HL-60 (cell line): ENCODE measurements at regions not wholly inside any gene's neighbourhood (a gene's known extent, or its start where the extent isn't known, plus 50 kb on each side); places are given as distances from the start of the nearest gene placed in this dataset.

Experiments used
- DNase-seq, 2 experiments: peaks; one replicate each; pipeline ENCODE4 v3.0.0-alpha.2; 2010 to 2020; ENCODE audit warnings: low read depth in 1 of 2, low spot score in 1 of 2
- H3K27ac ChIP-seq: fragments of 250-450 bp; sonication (Bioruptor Pico); replicated peaks from 2 replicates; pipeline ENCODE4 v1.5.1; 2020; ENCODE audit warnings: mild to moderate bottlenecking, moderate library complexity
- H3K27me3 ChIP-seq: fragments of 250-450 bp; sonication (Bioruptor Pico); 2 replicates; pipeline ENCODE4 v1.5.1; 2021; ENCODE audit warnings: mild to moderate bottlenecking, moderate library complexity; ENCODE audit not compliant: insufficient read depth, poor library complexity, severe bottlenecking
- H3K4me3 ChIP-seq: replicated peaks from 2 replicates; pipeline ENCODE4 v1.5.1; 2011; ENCODE audit warnings: mild to moderate bottlenecking, control low read depth, low read length; ENCODE audit not compliant: insufficient read depth
- CTCF ChIP-seq: IDR thresholded peaks from one replicate; pipeline ENCODE4 v1.5.1; 2011; ENCODE audit warnings: low read length, control low read depth, inconsistent platforms; ENCODE audit not compliant: insufficient read depth
- GABPA ChIP-seq: IDR thresholded peaks from 2 replicates; pipeline ENCODE4 v1.6.1; 2012; ENCODE audit warnings: low read depth
- POLR2AphosphoS5 ChIP-seq: IDR thresholded peaks from 2 replicates; pipeline ENCODE4 v1.6.1; 2012; ENCODE audit warnings: low read depth
- REST ChIP-seq: IDR thresholded peaks from 2 replicates; pipeline ENCODE4 v1.6.1; 2012; ENCODE audit warnings: low read depth; ENCODE audit not compliant: insufficient replicate concordance
- SPI1 ChIP-seq: IDR thresholded peaks from 2 replicates; pipeline ENCODE4 v1.6.1; 2012; ENCODE audit warnings: low read depth, mild to moderate bottlenecking, borderline replicate concordance

- no peak for DNase-seq
- no peaks in the 10 kb centered on the region for H3K27me3 ChIP-seq
- TF ChIP-seq CTCF (no peak), GABPA (no peak), REST (no peak)
- no peak overlapping the region for H3K27ac ChIP-seq
- H3K4me3 ChIP-seq = no peak overlapping the region
Observed at GRCh38 chr2:61664190-61664589, 126.0 kb upstream of the XPO1 start.

- TF ChIP-seq POLR2AphosphoS5 (no peak), GABPA (no peak), CTCF (no peak)
- Histone ChIP-seq H3K4me3 (no peak overlapping the region), H3K27me3 (no peaks in the 10 kb centered on the region), H3K27ac (no peak overlapping the region)
- DNase-seq = no peak
Observed at GRCh38 chr2:61662990-61663389, 124.8 kb upstream of the XPO1 start.

- no peak for DNase-seq
- Histone ChIP-seq H3K27me3 (no peaks in the 10 kb centered on the region), H3K4me3 (no peak overlapping the region), H3K27ac (no peak overlapping the region)
- TF ChIP-seq POLR2AphosphoS5 = no peak
- TF ChIP-seq SPI1 = no peak
- no peak for TF ChIP-seq REST
- TF ChIP-seq GABPA = no peak
- TF ChIP-seq CTCF = no peak
Observed at GRCh38 chr2:61660511-61661388, 122.6 kb upstream of the XPO1 start.
